WTC11 (cell line): ENCODE measurements at regions not wholly inside any gene's neighbourhood (a gene's known extent, or its start where the extent isn't known, plus 50 kb on each side); places are given as distances from the start of the nearest gene placed in this dataset.

Experiments
- ATAC-seq: fragments of 200-7000 bp; cut with Tn5 transposase; 2 replicates; pipeline ENCODE4 v1.10.0; 2021; ENCODE audit warnings: mild to moderate bottlenecking, moderate library complexity
- CTCF ChIA-PET: fragments of 300-600 bp; sonication (Branson Sonifier 250); formaldehyde crosslinking; loops from one replicate; lab custom pipeline; 2021; ENCODE audit warnings: antibody characterized with exemption; lab: Charles Lee
- POLR2A ChIA-PET: fragments of 350-600 bp; sonication (Branson Sonifier 250); formaldehyde crosslinking; loops from one replicate; lab custom pipeline; 2021; ENCODE audit warnings: antibody characterized with exemption; lab: Charles Lee
- DNase-seq: peaks from one replicate; pipeline ENCODE4 v3.0.0; 2021; ENCODE audit warnings: low spot score
- H3K27ac Mint-ChIP-seq: 2 replicates; pipeline ENCODE4 v1.8.0; 2021; ENCODE audit warnings: mixed read lengths
- H3K27me3 Mint-ChIP-seq: 2 replicates; pipeline ENCODE4 v1.8.0; 2021; ENCODE audit warnings: low read depth, mild to moderate bottlenecking, moderate library complexity, mixed read lengths
- H3K36me3 Mint-ChIP-seq: 2 replicates; pipeline ENCODE4 v1.8.0; 2021; ENCODE audit warnings: mixed read lengths
- H3K4me1 Mint-ChIP-seq: 2 replicates; pipeline ENCODE4 v1.8.0; 2022; ENCODE audit warnings: mixed read lengths
- H3K4me3 Mint-ChIP-seq: 2 replicates; pipeline ENCODE4 v1.8.0; 2021; ENCODE audit warnings: mild to moderate bottlenecking, moderate library complexity, mixed read lengths
- H3K9me3 Mint-ChIP-seq: 2 replicates; pipeline ENCODE4 v1.8.0; 2021; ENCODE audit warnings: mixed read lengths
- ATF1 ChIP-seq: sonication (generic); formaldehyde crosslinking; IDR thresholded peaks from 2 replicates; pipeline ENCODE4 v1.8.1; 2023; ENCODE audit warnings: mild to moderate bottlenecking, moderate library complexity, missing genetic modification reagents
- EMX1 ChIP-seq: fragments of 250-450 bp; sonication (Bioruptor Pico); IDR thresholded peaks from 2 replicates; pipeline ENCODE4 v1.8.0; 2021; ENCODE audit warnings: mild to moderate bottlenecking
- ETV6 ChIP-seq: sonication (generic); formaldehyde crosslinking; IDR thresholded peaks from 2 replicates; pipeline ENCODE4 v1.8.1; 2022; ENCODE audit warnings: mild to moderate bottlenecking, missing genetic modification reagents
- FOXK1 ChIP-seq: sonication (generic); formaldehyde crosslinking; IDR thresholded peaks from 2 replicates; pipeline ENCODE4 v1.8.0; 2022; ENCODE audit warnings: mild to moderate bottlenecking, moderate library complexity, missing genetic modification reagents
- JAZF1 ChIP-seq: fragments of 250-450 bp; sonication (Bioruptor Pico); IDR thresholded peaks from 2 replicates; pipeline ENCODE4 v1.9.0; 2021; ENCODE audit warnings: moderate library complexity, mild to moderate bottlenecking, inconsistent platforms
- KAT7 ChIP-seq: sonication (generic); formaldehyde crosslinking; IDR thresholded peaks from 2 replicates; pipeline ENCODE4 v1.8.1; 2023; ENCODE audit warnings: missing genetic modification reagents, mild to moderate bottlenecking, borderline replicate concordance
- MXD4 ChIP-seq: fragments of 250-450 bp; sonication (Bioruptor Pico); IDR thresholded peaks from 2 replicates; pipeline ENCODE4 v1.8.0; 2021; ENCODE audit warnings: mild to moderate bottlenecking, moderate library complexity, borderline replicate concordance
- MYBL2 ChIP-seq: sonication (generic); formaldehyde crosslinking; IDR thresholded peaks from 2 replicates; pipeline ENCODE4 v1.8.1; 2023; ENCODE audit warnings: mild to moderate bottlenecking, moderate library complexity, missing genetic modification reagents
- NFE2L1 ChIP-seq: sonication (generic); formaldehyde crosslinking; IDR thresholded peaks from 2 replicates; pipeline ENCODE4 v1.8.1; 2023; ENCODE audit warnings: missing genetic modification reagents
- SP1 ChIP-seq: sonication (generic); formaldehyde crosslinking; conservative IDR thresholded peaks from 2 replicates; pipeline ENCODE4 v1.8.1; 2022; ENCODE audit warnings: missing genetic modification reagents
- TEAD1 ChIP-seq: sonication (generic); formaldehyde crosslinking; IDR thresholded peaks from 2 replicates; pipeline ENCODE4 v1.8.0; 2022; ENCODE audit warnings: mild to moderate bottlenecking, missing genetic modification reagents
- TEAD4 ChIP-seq: sonication (generic); formaldehyde crosslinking; IDR thresholded peaks from 2 replicates; pipeline ENCODE4 v1.8.0; 2022; ENCODE audit warnings: mild to moderate bottlenecking, missing genetic modification reagents
- ZBTB21 ChIP-seq: sonication (generic); formaldehyde crosslinking; IDR thresholded peaks from 2 replicates; pipeline ENCODE4 v1.8.1; 2023; ENCODE audit warnings: mild to moderate bottlenecking, missing genetic modification reagents, borderline replicate concordance
- ZNF121 ChIP-seq: sonication (generic); formaldehyde crosslinking; IDR thresholded peaks from 2 replicates; pipeline ENCODE4 v1.8.0; 2023; ENCODE audit warnings: missing genetic modification reagents
- ZNF219 ChIP-seq: sonication (generic); formaldehyde crosslinking; IDR thresholded peaks from 2 replicates; pipeline ENCODE4 v1.8.0; 2023; ENCODE audit warnings: missing genetic modification reagents, mild to moderate bottlenecking, borderline replicate concordance
- ZNF263 ChIP-seq: sonication (generic); formaldehyde crosslinking; IDR thresholded peaks from 2 replicates; pipeline ENCODE4 v1.8.1; 2022; ENCODE audit warnings: low read depth, mild to moderate bottlenecking, moderate library complexity, missing genetic modification reagents
- ZNF317 ChIP-seq: sonication (generic); formaldehyde crosslinking; IDR thresholded peaks from 2 replicates; pipeline ENCODE4 v1.8.1; 2023; ENCODE audit warnings: low read depth, mild to moderate bottlenecking, moderate library complexity, missing genetic modification reagents, borderline replicate concordance
- ZNF671 ChIP-seq: fragments of 250-450 bp; sonication (Bioruptor Pico); IDR thresholded peaks from 2 replicates; pipeline ENCODE4 v1.8.0; 2021; ENCODE audit warnings: mild to moderate bottlenecking
- TF ChIP-seq, protein P1 (sequence below): fragments of 250-450 bp; sonication (Bioruptor Pico); conservative IDR thresholded peaks from 2 replicates; pipeline ENCODE4 v1.9.0; 2021; ENCODE audit warnings: mild to moderate bottlenecking
- TF ChIP-seq, protein P2 (sequence below): sonication (generic); formaldehyde crosslinking; IDR thresholded peaks from 2 replicates; pipeline ENCODE4 v1.8.1; 2023; ENCODE audit warnings: mild to moderate bottlenecking, missing genetic modification reagents, moderate library complexity
- TF ChIP-seq, protein P3 (sequence below): fragments of 250-450 bp; sonication (Bioruptor Pico); IDR thresholded peaks from 2 replicates; pipeline ENCODE4 v1.9.0; 2021; ENCODE audit warnings: mild to moderate bottlenecking
- TF ChIP-seq, protein P4 (sequence below): sonication (generic); formaldehyde crosslinking; IDR thresholded peaks from 2 replicates; pipeline ENCODE4 v1.8.1; 2022; ENCODE audit warnings: low read depth, mild to moderate bottlenecking, moderate library complexity, missing genetic modification reagents, borderline replicate concordance
- TF ChIP-seq, protein P5 (sequence below): sonication (generic); formaldehyde crosslinking; IDR thresholded peaks from 2 replicates; pipeline ENCODE4 v1.8.1; 2023; ENCODE audit warnings: mild to moderate bottlenecking, missing genetic modification reagents
- TF ChIP-seq, protein P6 (sequence below): sonication (generic); formaldehyde crosslinking; IDR thresholded peaks from 2 replicates; pipeline ENCODE4 v1.8.0; 2022; ENCODE audit warnings: mild to moderate bottlenecking, missing genetic modification reagents
- TF ChIP-seq, protein P7 (sequence below): sonication (generic); formaldehyde crosslinking; IDR thresholded peaks from 2 replicates; pipeline ENCODE4 v1.8.0; 2022; ENCODE audit warnings: mild to moderate bottlenecking, missing genetic modification reagents

DNA sequence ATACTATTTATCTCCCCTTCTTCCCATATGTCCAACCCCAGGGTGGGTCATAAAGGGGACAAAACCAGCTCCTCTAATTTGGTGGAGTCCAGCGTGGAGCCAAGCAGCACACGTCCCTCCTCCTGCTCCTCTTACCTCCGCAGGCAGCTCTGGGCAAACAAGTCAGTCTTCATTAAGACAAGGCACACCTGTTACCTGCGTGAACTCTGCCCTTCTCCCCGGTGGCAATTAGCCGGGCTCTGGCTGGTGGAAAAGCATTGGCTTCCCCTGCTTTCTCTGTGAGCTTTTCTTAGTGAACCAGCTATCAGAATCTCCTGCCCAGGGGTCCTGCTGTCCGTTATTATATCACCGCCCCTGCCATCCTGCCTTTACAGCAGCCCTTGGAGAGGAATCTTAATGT, 418.7 kb upstream of the CADM1 start:
- no peaks in the 10 kb centered on the region for H3K36me3 Mint-ChIP-seq
- TF ChIP-seq ZNF263 (CRISPR knock-in tag) (no peak), MXD4 (no peak), KAT7 (CRISPR knock-in tag) (no peak), TEAD1 (CRISPR knock-in tag) (no peak), ZBTB21 (CRISPR knock-in tag) (no peak), SP1 (CRISPR knock-in tag) (no peak), MYBL2 (no peak), ETV6 (no peak), ATF1 (no peak), TEAD4 (no peak), JAZF1 (no peak), FOXK1 (CRISPR knock-in tag) (no peak), ZNF317 (CRISPR knock-in tag) (no peak), ZNF121 (CRISPR knock-in tag) (no peak), EMX1 (CRISPR knock-in tag) (no peak)
- TF ChIP-seq, protein P1, sequence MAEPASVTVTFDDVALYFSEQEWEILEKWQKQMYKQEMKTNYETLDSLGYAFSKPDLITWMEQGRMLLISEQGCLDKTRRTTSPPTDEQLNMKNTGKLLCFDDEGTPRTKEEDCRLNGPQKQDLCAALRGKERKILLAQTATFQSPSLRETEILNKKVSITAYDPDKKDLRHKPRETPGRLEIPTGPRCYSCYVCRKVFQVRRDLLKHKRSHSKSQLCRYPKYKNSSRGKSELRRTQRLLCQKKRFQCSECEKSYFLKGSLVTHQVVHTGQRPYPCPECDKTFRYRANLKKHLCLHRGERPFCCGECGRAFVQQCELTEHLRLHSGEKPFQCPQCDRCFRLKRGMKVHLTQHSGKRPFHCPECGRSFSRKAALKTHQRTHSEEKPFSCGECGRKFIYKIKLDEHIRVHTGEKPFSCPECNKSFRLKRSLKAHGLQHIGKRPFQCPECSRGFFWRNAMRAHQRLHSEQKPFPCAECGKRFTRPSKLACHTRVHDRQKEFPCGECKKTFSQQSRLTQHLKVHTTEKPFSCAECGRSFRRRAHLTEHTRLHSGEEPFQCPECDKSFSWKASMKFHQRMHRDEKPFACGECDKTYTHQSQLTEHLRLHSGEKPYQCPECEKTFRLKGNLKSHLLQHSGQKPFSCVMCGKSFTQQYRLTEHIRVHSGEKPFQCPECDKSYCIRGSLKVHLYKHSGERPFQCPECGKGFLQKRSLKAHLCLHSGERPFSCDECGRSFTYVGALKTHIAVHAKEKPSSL, result no peak
- TF ChIP-seq, all 79 proteins: peak for 0
- DNase-seq (no peak), ATAC-seq (no peak)
- H3K9me3 Mint-ChIP-seq, result 0 out of 2 replicates have a peak, but pooled peaks cover 3% of the 10 kb centered on the region
- ChIA-PET CTCF (interaction anchor here (0.6 kb wide), 4 partner anchors 74 to 1484 kb away, joined by 4 to 5 read pairs (median 4); partner anchors contain the start of gene REXO2), POLR2A (no interaction called here)
- H3K4me3 Mint-ChIP-seq, result no peak overlapping the region
- peaks cover 7% of the 10 kb centered on the region for H3K27me3 Mint-ChIP-seq
- peaks cover 6% of the 10 kb centered on the region; the same call in 1 of the 2 replicates for H3K4me1 Mint-ChIP-seq
- no peak overlapping the region for H3K27ac Mint-ChIP-seq

DNA sequence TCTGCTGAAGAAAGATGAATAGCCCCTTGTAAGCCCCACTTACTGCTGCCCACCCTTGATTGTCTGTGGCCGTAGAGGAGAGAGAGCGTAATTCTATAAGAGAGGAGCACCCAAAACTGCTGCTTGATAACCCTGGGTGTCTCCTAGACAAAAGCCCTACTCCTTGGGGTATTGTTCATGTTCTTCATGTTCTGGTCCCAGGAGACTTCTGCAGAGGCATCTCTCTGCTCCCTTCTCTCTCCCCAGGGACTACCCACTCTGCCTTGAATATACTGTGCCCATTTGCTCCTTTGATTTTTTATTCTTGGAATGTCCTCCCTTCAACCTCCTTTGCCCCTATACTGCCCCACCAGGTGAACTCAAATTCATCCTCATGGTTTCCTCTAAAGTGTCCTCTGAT, 417.8 kb upstream of the CADM1 start:
- no peak overlapping the region for H3K27ac Mint-ChIP-seq
- H3K9me3 Mint-ChIP-seq, result 0 out of 2 replicates have a peak, but pooled peaks cover 3% of the 10 kb centered on the region
- H3K4me3 Mint-ChIP-seq, result no peak overlapping the region
- no peaks in the 10 kb centered on the region for H3K36me3 Mint-ChIP-seq
- peaks cover 7% of the 10 kb centered on the region for H3K27me3 Mint-ChIP-seq
- DNase-seq, result no peak
- peaks cover 6% of the 10 kb centered on the region; the same call in 1 of the 2 replicates for H3K4me1 Mint-ChIP-seq
- ChIA-PET CTCF (no interaction called here), POLR2A (no interaction called here)
- no peak for ATAC-seq
- TF ChIP-seq, protein P2, sequence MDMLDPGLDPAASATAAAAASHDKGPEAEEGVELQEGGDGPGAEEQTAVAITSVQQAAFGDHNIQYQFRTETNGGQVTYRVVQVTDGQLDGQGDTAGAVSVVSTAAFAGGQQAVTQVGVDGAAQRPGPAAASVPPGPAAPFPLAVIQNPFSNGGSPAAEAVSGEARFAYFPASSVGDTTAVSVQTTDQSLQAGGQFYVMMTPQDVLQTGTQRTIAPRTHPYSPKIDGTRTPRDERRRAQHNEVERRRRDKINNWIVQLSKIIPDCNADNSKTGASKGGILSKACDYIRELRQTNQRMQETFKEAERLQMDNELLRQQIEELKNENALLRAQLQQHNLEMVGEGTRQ (CRISPR knock-in tag), result no peak
- TF ChIP-seq, protein P3, sequence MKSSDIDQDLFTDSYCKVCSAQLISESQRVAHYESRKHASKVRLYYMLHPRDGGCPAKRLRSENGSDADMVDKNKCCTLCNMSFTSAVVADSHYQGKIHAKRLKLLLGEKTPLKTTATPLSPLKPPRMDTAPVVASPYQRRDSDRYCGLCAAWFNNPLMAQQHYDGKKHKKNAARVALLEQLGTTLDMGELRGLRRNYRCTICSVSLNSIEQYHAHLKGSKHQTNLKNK, result no peak
- TF ChIP-seq MYBL2 (no peak), ZNF219 (no peak), TEAD4 (no peak), ZNF671 (CRISPR knock-in tag) (no peak), ETV6 (no peak), NFE2L1 (CRISPR knock-in tag) (no peak)
- TF ChIP-seq, protein P4, sequence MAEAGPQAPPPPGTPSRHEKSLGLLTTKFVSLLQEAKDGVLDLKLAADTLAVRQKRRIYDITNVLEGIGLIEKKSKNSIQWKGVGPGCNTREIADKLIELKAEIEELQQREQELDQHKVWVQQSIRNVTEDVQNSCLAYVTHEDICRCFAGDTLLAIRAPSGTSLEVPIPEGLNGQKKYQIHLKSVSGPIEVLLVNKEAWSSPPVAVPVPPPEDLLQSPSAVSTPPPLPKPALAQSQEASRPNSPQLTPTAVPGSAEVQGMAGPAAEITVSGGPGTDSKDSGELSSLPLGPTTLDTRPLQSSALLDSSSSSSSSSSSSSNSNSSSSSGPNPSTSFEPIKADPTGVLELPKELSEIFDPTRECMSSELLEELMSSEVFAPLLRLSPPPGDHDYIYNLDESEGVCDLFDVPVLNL (CRISPR knock-in tag), result no peak
- TF ChIP-seq, protein P5, sequence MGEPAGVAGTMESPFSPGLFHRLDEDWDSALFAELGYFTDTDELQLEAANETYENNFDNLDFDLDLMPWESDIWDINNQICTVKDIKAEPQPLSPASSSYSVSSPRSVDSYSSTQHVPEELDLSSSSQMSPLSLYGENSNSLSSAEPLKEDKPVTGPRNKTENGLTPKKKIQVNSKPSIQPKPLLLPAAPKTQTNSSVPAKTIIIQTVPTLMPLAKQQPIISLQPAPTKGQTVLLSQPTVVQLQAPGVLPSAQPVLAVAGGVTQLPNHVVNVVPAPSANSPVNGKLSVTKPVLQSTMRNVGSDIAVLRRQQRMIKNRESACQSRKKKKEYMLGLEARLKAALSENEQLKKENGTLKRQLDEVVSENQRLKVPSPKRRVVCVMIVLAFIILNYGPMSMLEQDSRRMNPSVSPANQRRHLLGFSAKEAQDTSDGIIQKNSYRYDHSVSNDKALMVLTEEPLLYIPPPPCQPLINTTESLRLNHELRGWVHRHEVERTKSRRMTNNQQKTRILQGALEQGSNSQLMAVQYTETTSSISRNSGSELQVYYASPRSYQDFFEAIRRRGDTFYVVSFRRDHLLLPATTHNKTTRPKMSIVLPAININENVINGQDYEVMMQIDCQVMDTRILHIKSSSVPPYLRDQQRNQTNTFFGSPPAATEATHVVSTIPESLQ, result no peak
- TF ChIP-seq, protein P6, sequence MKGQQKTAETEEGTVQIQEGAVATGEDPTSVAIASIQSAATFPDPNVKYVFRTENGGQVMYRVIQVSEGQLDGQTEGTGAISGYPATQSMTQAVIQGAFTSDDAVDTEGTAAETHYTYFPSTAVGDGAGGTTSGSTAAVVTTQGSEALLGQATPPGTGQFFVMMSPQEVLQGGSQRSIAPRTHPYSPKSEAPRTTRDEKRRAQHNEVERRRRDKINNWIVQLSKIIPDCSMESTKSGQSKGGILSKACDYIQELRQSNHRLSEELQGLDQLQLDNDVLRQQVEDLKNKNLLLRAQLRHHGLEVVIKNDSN (CRISPR knock-in tag), result no peak
- TF ChIP-seq, protein P7, sequence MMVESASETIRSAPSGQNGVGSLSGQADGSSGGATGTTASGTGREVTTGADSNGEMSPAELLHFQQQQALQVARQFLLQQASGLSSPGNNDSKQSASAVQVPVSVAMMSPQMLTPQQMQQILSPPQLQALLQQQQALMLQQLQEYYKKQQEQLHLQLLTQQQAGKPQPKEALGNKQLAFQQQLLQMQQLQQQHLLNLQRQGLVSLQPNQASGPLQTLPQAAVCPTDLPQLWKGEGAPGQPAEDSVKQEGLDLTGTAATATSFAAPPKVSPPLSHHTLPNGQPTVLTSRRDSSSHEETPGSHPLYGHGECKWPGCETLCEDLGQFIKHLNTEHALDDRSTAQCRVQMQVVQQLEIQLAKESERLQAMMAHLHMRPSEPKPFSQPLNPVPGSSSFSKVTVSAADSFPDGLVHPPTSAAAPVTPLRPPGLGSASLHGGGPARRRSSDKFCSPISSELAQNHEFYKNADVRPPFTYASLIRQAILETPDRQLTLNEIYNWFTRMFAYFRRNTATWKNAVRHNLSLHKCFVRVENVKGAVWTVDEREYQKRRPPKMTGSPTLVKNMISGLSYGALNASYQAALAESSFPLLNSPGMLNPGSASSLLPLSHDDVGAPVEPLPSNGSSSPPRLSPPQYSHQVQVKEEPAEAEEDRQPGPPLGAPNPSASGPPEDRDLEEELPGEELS (CRISPR knock-in tag), result no peak
- TF ChIP-seq, protein P1, result no peak
